ENCODE measurements at regions not wholly inside any gene's neighbourhood (a gene's known extent, or its start where the extent isn't known, plus 50 kb on each side); places are given as distances from the start of the nearest gene placed in this dataset.
"Not testable (repeated sequence)": the region's sequence is repeated elsewhere in the genome, so short reads cannot be mapped to it uniquely, and the experiment has no call there.

- DNase-seq, result no peak
- H3K36me3 Mint-ChIP-seq (ENCODE audit: low read depth), result no peaks in the 10 kb centered on the region
- H3K4me1 Mint-ChIP-seq, result peaks cover 4% of the 10 kb centered on the region
- H3K9me3 Mint-ChIP-seq, result peaks cover 35% of the 10 kb centered on the region
- H3K4me3 Mint-ChIP-seq, result no peak overlapping the region
- no peak overlapping the region for H3K27ac Mint-ChIP-seq
- peaks cover 5% of the 10 kb centered on the region for H3K27me3 Mint-ChIP-seq (ENCODE audit: low read depth, poor library complexity)
- TF ChIP-seq, protein P1, sequence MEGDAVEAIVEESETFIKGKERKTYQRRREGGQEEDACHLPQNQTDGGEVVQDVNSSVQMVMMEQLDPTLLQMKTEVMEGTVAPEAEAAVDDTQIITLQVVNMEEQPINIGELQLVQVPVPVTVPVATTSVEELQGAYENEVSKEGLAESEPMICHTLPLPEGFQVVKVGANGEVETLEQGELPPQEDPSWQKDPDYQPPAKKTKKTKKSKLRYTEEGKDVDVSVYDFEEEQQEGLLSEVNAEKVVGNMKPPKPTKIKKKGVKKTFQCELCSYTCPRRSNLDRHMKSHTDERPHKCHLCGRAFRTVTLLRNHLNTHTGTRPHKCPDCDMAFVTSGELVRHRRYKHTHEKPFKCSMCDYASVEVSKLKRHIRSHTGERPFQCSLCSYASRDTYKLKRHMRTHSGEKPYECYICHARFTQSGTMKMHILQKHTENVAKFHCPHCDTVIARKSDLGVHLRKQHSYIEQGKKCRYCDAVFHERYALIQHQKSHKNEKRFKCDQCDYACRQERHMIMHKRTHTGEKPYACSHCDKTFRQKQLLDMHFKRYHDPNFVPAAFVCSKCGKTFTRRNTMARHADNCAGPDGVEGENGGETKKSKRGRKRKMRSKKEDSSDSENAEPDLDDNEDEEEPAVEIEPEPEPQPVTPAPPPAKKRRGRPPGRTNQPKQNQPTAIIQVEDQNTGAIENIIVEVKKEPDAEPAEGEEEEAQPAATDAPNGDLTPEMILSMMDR (IDR thresholded peaks at IDR 0.05), result no peak
Measured at GRCh38 chr2:175326801-175327200, 145.3 kb upstream of the ATP5MC3 start.

DNA sequence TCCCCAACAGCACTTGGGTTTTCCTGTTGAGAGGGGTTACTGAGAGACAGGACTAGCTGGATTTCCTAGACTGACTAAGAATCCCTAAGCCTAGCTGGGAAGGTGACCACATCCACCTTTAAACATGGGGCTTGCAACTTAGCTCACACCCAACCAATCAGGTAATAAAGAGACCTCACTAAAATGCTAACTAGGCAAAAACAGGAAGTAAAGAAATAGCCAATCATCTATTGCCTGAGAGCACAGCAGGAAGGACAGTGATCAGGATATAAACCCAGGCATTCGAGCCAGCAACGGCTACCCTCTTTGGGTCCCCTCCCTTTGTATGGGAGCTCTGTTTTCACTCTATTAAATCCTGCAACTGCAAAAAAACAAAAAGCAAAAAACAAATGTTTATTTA is 144.7 kb upstream of the ATP5MC3 start:
- H3K4me1 Mint-ChIP-seq; H3K36me3 Mint-ChIP-seq (ENCODE audit: low read depth); H3K27me3 Mint-ChIP-seq (ENCODE audit: low read depth, poor library complexity); H3K4me3 Mint-ChIP-seq; H3K27ac Mint-ChIP-seq; DNase-seq: not testable (repeated sequence)
- H3K9me3 Mint-ChIP-seq, result peaks cover 35% of the 10 kb centered on the region

- Mint-ChIP-seq H3K27me3 (ENCODE audit: low read depth, poor library complexity) (peaks cover 5% of the 10 kb centered on the region), H3K36me3 (ENCODE audit: low read depth) (no peaks in the 10 kb centered on the region), H3K4me3 (no peak overlapping the region), H3K4me1 (no peaks in the 10 kb centered on the region), H3K9me3 (peaks cover 35% of the 10 kb centered on the region), H3K27ac (no peak overlapping the region)
- TF ChIP-seq, protein P1 (IDR thresholded peaks at IDR 0.05), result no peak
- DNase-seq, result no peak
Measured at GRCh38 chr2:175323162-175323561, 141.7 kb upstream of the ATP5MC3 start.

- no peaks in the 10 kb centered on the region for H3K9me3 Mint-ChIP-seq
- no peak overlapping the region for H3K4me3 Mint-ChIP-seq
- peaks cover 18% of the 10 kb centered on the region for H3K27me3 Mint-ChIP-seq (ENCODE audit: low read depth, poor library complexity)
- DNase-seq, result no peak
- no peaks in the 10 kb centered on the region for H3K4me1 Mint-ChIP-seq
- H3K36me3 Mint-ChIP-seq (ENCODE audit: low read depth), result no peaks in the 10 kb centered on the region
- no peak overlapping the region for H3K27ac Mint-ChIP-seq
- TF ChIP-seq, protein P1 (IDR thresholded peaks at IDR 0.05), result no peak
Measured at GRCh38 chr2:175318542-175318941, 137.0 kb upstream of the ATP5MC3 start.

GRCh38 chr2:175317751-175318150 is 136.2 kb upstream of the ATP5MC3 start:
- Mint-ChIP-seq H3K27ac (no peak overlapping the region), H3K4me3 (no peak overlapping the region), H3K36me3 (ENCODE audit: low read depth) (no peaks in the 10 kb centered on the region), H3K4me1 (no peaks in the 10 kb centered on the region), H3K9me3 (no peaks in the 10 kb centered on the region), H3K27me3 (ENCODE audit: low read depth, poor library complexity) (peaks cover 24% of the 10 kb centered on the region)
- TF ChIP-seq, protein P1 (IDR thresholded peaks at IDR 0.05), result no peak
- no peak for DNase-seq

- Mint-ChIP-seq H3K4me1 (peaks cover 25% of the 10 kb centered on the region), H3K4me3 (no peak overlapping the region), H3K36me3 (ENCODE audit: low read depth) (no peaks in the 10 kb centered on the region), H3K27ac (no peak overlapping the region), H3K27me3 (ENCODE audit: low read depth, poor library complexity) (peaks cover 49% of the 10 kb centered on the region), H3K9me3 (no peaks in the 10 kb centered on the region)
- DNase-seq, result no peak
- TF ChIP-seq, protein P1 (IDR thresholded peaks at IDR 0.05), result no peak
Measured at GRCh38 chr2:175312137-175312536, 130.6 kb upstream of the ATP5MC3 start.

All from nephron progenitor cell (in vitro differentiated cells).